ENCODE measurements at regions not wholly inside any gene's neighbourhood (a gene's known extent, or its start where the extent isn't known, plus 50 kb on each side); places are given as distances from the start of the nearest gene placed in this dataset.

GRCh38 chr13:73477441-73477840 lies 418.6 kb downstream of the KLF5 start:
- TF ChIP-seq SIN3A (IDR thresholded peaks at IDR 0.05; ENCODE audit: borderline replicate concordance, insufficient read depth, low read length) (no peak), TAF1 (IDR thresholded peaks at IDR 0.05; ENCODE audit: borderline replicate concordance, insufficient read depth, low read length) (no peak), REST (IDR thresholded peaks at IDR 0.05; ENCODE audit: insufficient read depth in 1 of 2, low read depth in 2 of 2, low read length in 2 of 2) (no peak), FOXP2 (optimal IDR thresholded peaks at IDR 0.05; ENCODE audit: borderline replicate concordance, extremely low read depth, extremely low read length, insufficient read depth) (no peak), POLR2AphosphoS5 (IDR thresholded peaks at IDR 0.05; ENCODE audit: low read depth, low read length) (no peak)

GRCh38 chr13:73473016-73473415 lies 414.2 kb downstream of the KLF5 start:
- TF ChIP-seq TAF1 (IDR thresholded peaks at IDR 0.05; ENCODE audit: borderline replicate concordance, insufficient read depth, low read length), result no peak
- TF ChIP-seq POLR2AphosphoS5 (IDR thresholded peaks at IDR 0.05; ENCODE audit: low read depth, low read length), result no peak
- no peak for TF ChIP-seq SIN3A (IDR thresholded peaks at IDR 0.05; ENCODE audit: borderline replicate concordance, insufficient read depth, low read length)
- no peak for TF ChIP-seq FOXP2 (optimal IDR thresholded peaks at IDR 0.05; ENCODE audit: borderline replicate concordance, extremely low read depth, extremely low read length, insufficient read depth)
- TF ChIP-seq REST (IDR thresholded peaks at IDR 0.05; ENCODE audit: insufficient read depth in 1 of 2, low read depth in 2 of 2, low read length in 2 of 2), result no peak

GRCh38 chr13:73467125-73467524 lies 408.3 kb downstream of the KLF5 start:
- TF ChIP-seq REST (IDR thresholded peaks at IDR 0.05; ENCODE audit: insufficient read depth in 1 of 2, low read depth in 2 of 2, low read length in 2 of 2), result no peak
- TF ChIP-seq TAF1 (IDR thresholded peaks at IDR 0.05; ENCODE audit: borderline replicate concordance, insufficient read depth, low read length), result no peak
- no peak for TF ChIP-seq FOXP2 (optimal IDR thresholded peaks at IDR 0.05; ENCODE audit: borderline replicate concordance, extremely low read depth, extremely low read length, insufficient read depth)
- no peak for TF ChIP-seq POLR2AphosphoS5 (IDR thresholded peaks at IDR 0.05; ENCODE audit: low read depth, low read length)
- no peak for TF ChIP-seq SIN3A (IDR thresholded peaks at IDR 0.05; ENCODE audit: borderline replicate concordance, insufficient read depth, low read length)

- no peak for TF ChIP-seq SIN3A (IDR thresholded peaks at IDR 0.05; ENCODE audit: borderline replicate concordance, insufficient read depth, low read length)
- no peak for TF ChIP-seq REST (IDR thresholded peaks at IDR 0.05; ENCODE audit: insufficient read depth in 1 of 2, low read depth in 2 of 2, low read length in 2 of 2)
- no peak for TF ChIP-seq FOXP2 (optimal IDR thresholded peaks at IDR 0.05; ENCODE audit: borderline replicate concordance, extremely low read depth, extremely low read length, insufficient read depth)
- TF ChIP-seq POLR2AphosphoS5 (IDR thresholded peaks at IDR 0.05; ENCODE audit: low read depth, low read length), result no peak
- no peak for TF ChIP-seq TAF1 (IDR thresholded peaks at IDR 0.05; ENCODE audit: borderline replicate concordance, insufficient read depth, low read length)
Observed at GRCh38 chr13:73466561-73466960, 407.8 kb downstream of the KLF5 start.

GRCh38 chr13:73465617-73465971 lies 406.8 kb downstream of the KLF5 start:
- TF ChIP-seq FOXP2 (optimal IDR thresholded peaks at IDR 0.05; ENCODE audit: borderline replicate concordance, extremely low read depth, extremely low read length, insufficient read depth) (no peak), SIN3A (IDR thresholded peaks at IDR 0.05; ENCODE audit: borderline replicate concordance, insufficient read depth, low read length) (no peak), POLR2AphosphoS5 (IDR thresholded peaks at IDR 0.05; ENCODE audit: low read depth, low read length) (no peak), TAF1 (IDR thresholded peaks at IDR 0.05; ENCODE audit: borderline replicate concordance, insufficient read depth, low read length) (no peak), REST (IDR thresholded peaks at IDR 0.05; ENCODE audit: insufficient read depth in 1 of 2, low read depth in 2 of 2, low read length in 2 of 2) (no peak)

All from PFSK-1 (cell line).